Activated CD4-positive, alpha-beta memory T cell treated with anti-CD3 and anti-CD28 coated beads for 36 hours (primary cell): ENCODE measurements at regions not wholly inside any gene's neighbourhood (a gene's known extent, or its start where the extent isn't known, plus 50 kb on each side); places are given as distances from the start of the nearest gene placed in this dataset.

Experiments
- CTCF ChIA-PET: fragments of 350-600 bp; sonication (Branson Sonifier 250); formaldehyde crosslinking; loops from one replicate; lab custom pipeline; 2021; ENCODE audit warnings: antibody characterized with exemption, inconsistent platforms; lab: Charles Lee
- POLR2A ChIA-PET: fragments of 350-600 bp; sonication (Branson Sonifier 250); formaldehyde crosslinking; loops from one replicate; lab custom pipeline; 2021; ENCODE audit warnings: antibody characterized with exemption; lab: Charles Lee
- DNase-seq: peaks from one replicate; pipeline ENCODE4 v3.0.0-alpha.2; 2020
- H3K27ac Mint-ChIP-seq: one replicate; pipeline ENCODE4 v1.8.0; 2021; ENCODE audit warnings: mixed read lengths
- H3K27me3 Mint-ChIP-seq: one replicate; pipeline ENCODE4 v1.8.0; 2021; ENCODE audit warnings: mixed read lengths
- H3K36me3 Mint-ChIP-seq: one replicate; pipeline ENCODE4 v1.8.0; 2021; ENCODE audit warnings: mixed read lengths
- H3K4me1 Mint-ChIP-seq: one replicate; pipeline ENCODE4 v1.8.0; 2021; ENCODE audit warnings: low read depth, mixed read lengths
- H3K4me3 Mint-ChIP-seq: one replicate; pipeline ENCODE4 v1.8.0; 2021; ENCODE audit warnings: mild to moderate bottlenecking, mixed read lengths
- H3K9me3 Mint-ChIP-seq: one replicate; pipeline ENCODE4 v1.8.0; 2021; ENCODE audit warnings: mixed read lengths
- intact Hi-C: fragments of 100-400 bp; cut with micrococcal nuclease; formaldehyde crosslinking; loops from one replicate; pipeline ENCODE4 v1.15.1; 2023

DNA sequence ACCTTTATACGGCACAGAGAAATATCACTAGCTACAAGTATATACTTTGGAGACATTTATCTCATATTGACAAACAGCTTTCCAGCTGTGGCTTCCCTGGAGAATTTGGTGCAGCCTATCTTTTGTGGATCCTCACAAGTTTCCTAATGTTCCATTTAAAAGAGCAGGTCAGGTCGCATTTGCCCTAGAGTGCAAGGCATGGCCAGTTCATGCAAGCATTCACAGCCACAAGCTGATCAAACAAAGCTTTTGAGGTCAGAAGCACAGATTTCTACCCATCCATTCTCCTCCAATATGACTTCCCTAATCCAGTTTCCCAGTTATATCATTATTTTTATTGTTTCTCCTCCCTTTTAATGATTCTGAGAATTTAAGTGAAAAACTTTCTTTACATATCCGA, 1008.4 kb upstream of the AGA start:
- no peaks in the 10 kb centered on the region for H3K36me3 Mint-ChIP-seq
- no peak overlapping the region for H3K4me3 Mint-ChIP-seq
- H3K4me1 Mint-ChIP-seq: no peaks in the 10 kb centered on the region
- no peak overlapping the region for H3K27ac Mint-ChIP-seq
- ChIA-PET POLR2A (no interaction called here), CTCF (interaction anchor here (1.0 kb wide), 1 partner anchor 11 kb away, joined by 3 read pairs; no protein-coding TSS in a partner anchor)
- no peak for DNase-seq
- H3K9me3 Mint-ChIP-seq: peaks cover 4% of the 10 kb centered on the region
- intact Hi-C loops: no loop called here
- no peaks in the 10 kb centered on the region for H3K27me3 Mint-ChIP-seq

DNA sequence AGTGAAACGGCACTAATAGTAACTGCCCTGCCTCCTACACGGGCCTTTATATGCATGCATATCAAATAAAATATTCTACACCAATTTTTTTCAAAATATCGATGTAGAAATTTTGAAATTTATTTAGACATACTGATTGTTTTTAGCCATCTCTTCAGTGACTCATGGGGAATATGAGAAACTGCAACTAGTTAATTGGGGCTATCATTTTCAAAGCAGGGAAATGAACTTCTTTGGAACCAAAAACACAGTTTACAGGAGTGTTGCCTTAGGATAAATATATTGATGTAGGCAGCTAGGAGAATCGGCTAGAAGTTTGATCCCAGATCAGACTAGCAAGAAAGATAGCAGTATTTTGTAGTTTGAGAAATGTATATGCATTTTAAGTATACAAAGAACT, 1010.8 kb upstream of the AGA start:
- no peaks in the 10 kb centered on the region for H3K36me3 Mint-ChIP-seq
- intact Hi-C loops: no loop called here
- H3K4me3 Mint-ChIP-seq: no peak overlapping the region
- H3K27ac Mint-ChIP-seq: no peak overlapping the region
- DNase-seq: no peak
- peaks cover 2% of the 10 kb centered on the region for H3K9me3 Mint-ChIP-seq
- no peaks in the 10 kb centered on the region for H3K4me1 Mint-ChIP-seq
- POLR2A ChIA-PET: no interaction called here
- H3K27me3 Mint-ChIP-seq: no peaks in the 10 kb centered on the region
- CTCF ChIA-PET: no interaction called here

DNA sequence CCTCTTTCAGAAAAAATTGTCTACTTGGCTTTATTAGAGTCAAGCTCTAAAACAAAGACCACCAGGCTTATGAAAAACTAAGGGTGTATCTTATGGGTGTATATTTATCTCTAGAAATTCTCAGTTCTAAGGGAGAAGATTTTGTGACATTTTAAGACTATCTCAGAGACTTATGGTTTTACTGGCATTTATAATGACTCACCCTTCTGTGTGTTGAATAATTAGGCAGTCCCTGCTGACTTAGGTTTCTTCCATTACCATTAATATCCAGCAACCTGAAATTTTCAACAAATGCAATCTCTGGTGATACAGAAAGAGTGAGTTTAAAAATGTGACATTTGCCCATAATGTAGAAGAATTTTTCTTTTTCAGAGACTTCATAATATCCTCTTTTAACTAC, 1015.0 kb upstream of the AGA start:
- no peaks in the 10 kb centered on the region for H3K27me3 Mint-ChIP-seq
- CTCF ChIA-PET: no interaction called here
- intact Hi-C loops: no loop called here
- H3K4me3 Mint-ChIP-seq: no peak overlapping the region
- peaks cover 4% of the 10 kb centered on the region for H3K9me3 Mint-ChIP-seq
- no peaks in the 10 kb centered on the region for H3K4me1 Mint-ChIP-seq
- no peak overlapping the region for H3K27ac Mint-ChIP-seq
- H3K36me3 Mint-ChIP-seq: no peaks in the 10 kb centered on the region
- DNase-seq: no peak
- POLR2A ChIA-PET: no interaction called here

DNA sequence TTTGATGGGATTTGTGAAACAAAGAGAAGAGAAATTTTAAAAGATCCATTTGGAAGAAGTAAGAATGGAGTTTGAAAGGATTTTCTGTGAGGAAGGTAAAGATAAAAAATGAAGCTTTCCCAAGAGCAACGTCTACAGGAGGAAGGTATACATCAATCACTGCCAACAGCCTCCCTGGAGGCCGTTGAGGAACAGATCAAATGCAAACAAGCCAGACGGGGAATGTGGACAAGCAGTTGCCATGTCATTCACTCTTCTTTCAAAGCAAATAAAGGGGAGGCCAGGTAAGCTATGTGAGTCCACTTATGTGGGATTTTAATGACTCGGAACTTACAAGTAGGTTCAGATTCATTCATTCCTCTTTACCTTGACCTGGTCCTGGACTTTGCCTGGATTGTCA, 1020.5 kb upstream of the AGA start:
- no peaks in the 10 kb centered on the region for H3K4me1 Mint-ChIP-seq
- H3K9me3 Mint-ChIP-seq: peaks cover 4% of the 10 kb centered on the region
- POLR2A ChIA-PET: no interaction called here
- H3K27me3 Mint-ChIP-seq: no peaks in the 10 kb centered on the region
- no peak overlapping the region for H3K27ac Mint-ChIP-seq
- DNase-seq: no peak
- intact Hi-C loops: no loop called here
- H3K36me3 Mint-ChIP-seq: no peaks in the 10 kb centered on the region
- H3K4me3 Mint-ChIP-seq: no peak overlapping the region
- CTCF ChIA-PET: no interaction called here

DNA sequence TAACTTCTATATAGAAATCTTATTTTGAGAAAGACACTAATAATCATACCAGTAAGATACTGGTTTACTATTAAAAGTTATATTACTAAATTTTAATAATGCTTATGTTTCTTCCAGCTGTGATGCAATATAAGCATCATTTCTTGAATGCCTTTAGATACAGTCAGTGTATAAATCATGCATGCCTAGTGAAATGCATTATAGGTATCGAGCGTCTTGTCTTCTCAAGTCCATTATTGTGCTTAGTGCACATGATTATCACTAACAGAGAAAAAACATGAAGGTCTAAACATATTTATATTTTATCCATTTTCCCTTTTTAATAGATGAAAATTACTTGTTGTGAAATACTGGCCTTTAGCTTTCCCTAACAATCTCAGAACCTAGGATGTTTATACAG, 1021.5 kb upstream of the AGA start:
- H3K36me3 Mint-ChIP-seq: no peaks in the 10 kb centered on the region
- no peak overlapping the region for H3K4me3 Mint-ChIP-seq
- H3K4me1 Mint-ChIP-seq: no peaks in the 10 kb centered on the region
- no peaks in the 10 kb centered on the region for H3K27me3 Mint-ChIP-seq
- CTCF ChIA-PET: no interaction called here
- DNase-seq: no peak
- H3K27ac Mint-ChIP-seq: no peak overlapping the region
- intact Hi-C loops: no loop called here
- POLR2A ChIA-PET: no interaction called here
- peaks cover 7% of the 10 kb centered on the region for H3K9me3 Mint-ChIP-seq

DNA sequence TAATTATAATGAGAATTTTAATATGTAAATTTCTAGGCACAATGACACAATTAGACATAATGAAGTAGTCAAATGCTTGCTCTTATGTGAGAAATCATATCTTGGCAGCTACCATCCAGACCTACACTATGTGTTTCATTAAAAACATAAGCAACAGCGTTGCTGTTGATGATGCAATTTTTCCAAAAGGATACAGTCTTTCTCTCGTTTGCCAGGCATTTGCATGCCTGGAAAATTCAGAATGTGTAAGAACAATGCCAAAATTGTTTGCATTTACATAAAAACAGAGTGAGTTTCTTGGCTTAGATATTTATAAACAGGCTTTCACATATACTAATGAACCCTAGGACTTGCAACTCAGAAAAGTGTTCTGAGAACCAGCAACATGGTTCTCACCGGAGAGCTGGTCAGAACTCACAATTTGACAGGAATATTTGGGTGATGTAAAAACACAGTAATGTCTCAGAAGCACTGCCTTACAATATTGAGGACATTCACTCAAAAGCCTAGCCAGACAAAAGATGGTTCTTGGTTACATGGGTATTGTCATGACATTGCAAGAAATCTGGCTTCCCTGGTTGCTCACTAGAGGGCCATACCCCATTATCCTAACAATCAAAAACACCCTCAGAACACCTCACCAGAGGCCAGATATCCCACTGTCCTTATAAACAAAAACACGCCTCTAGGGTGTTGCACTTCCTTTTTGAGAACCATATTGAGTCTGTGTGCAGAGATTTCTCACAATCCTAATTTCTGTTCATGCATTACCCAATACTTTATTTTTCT, 1029.0 kb upstream of the AGA start:
- no peaks in the 10 kb centered on the region for H3K4me1 Mint-ChIP-seq
- no peak for DNase-seq
- CTCF ChIA-PET: no interaction called here
- POLR2A ChIA-PET: no interaction called here
- H3K4me3 Mint-ChIP-seq: no peak overlapping the region
- H3K36me3 Mint-ChIP-seq: no peaks in the 10 kb centered on the region
- H3K27ac Mint-ChIP-seq: no peak overlapping the region
- H3K9me3 Mint-ChIP-seq: peaks cover 8% of the 10 kb centered on the region
- H3K27me3 Mint-ChIP-seq: no peaks in the 10 kb centered on the region
- intact Hi-C loops: no loop called here

DNA sequence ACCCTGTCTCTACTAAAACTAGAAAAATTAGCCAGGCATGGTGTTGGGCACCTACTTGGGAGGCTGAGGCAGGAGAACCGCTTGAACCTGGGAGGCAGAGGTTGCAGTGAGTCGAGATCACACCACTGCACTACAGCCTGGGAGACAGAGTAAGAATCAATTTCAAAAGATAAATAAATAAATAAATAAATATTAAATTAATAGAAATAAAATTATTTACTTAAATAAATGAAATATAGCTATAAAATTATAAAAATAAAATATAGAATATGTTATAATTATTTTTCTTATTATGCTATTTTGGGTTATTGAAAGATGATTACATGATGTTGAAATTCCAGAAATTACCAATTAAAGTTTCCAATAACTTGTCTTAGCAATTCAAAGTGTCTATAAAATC, 1029.8 kb upstream of the AGA start:
- H3K9me3 Mint-ChIP-seq: peaks cover 8% of the 10 kb centered on the region
- intact Hi-C loops: no loop called here
- ChIA-PET POLR2A (no interaction called here), CTCF (no interaction called here)
- no peak overlapping the region for H3K27ac Mint-ChIP-seq
- no peak overlapping the region for H3K4me3 Mint-ChIP-seq
- no peaks in the 10 kb centered on the region for H3K36me3 Mint-ChIP-seq
- DNase-seq: no peak
- no peaks in the 10 kb centered on the region for H3K4me1 Mint-ChIP-seq
- no peaks in the 10 kb centered on the region for H3K27me3 Mint-ChIP-seq

DNA sequence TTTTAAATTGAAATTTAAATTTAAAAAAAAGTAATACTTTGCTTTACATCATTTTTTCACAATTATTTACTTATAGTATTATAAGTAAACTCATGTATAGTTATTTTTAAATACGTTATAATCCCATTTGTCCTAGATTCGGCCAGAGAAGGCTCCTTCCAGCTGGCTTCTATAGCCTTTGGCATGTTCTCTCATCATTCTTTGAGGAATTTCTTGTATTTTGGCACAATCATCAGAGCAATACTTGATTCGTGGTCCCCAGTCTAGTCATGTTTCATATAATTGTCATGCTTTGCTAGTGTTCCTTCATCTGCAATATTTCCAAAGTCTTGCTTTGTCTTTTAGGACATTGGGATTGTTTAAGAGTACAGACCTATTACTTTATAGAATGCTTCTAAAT, 1037.9 kb upstream of the AGA start:
- Mint-ChIP-seq H3K36me3 (no peaks in the 10 kb centered on the region), H3K27me3 (no peaks in the 10 kb centered on the region), H3K4me1 (no peaks in the 10 kb centered on the region), H3K4me3 (no peak overlapping the region), H3K9me3 (peaks cover 2% of the 10 kb centered on the region), H3K27ac (no peak overlapping the region)
- ChIA-PET CTCF (no interaction called here), POLR2A (no interaction called here)
- intact Hi-C loops: no loop called here
- no peak for DNase-seq

DNA sequence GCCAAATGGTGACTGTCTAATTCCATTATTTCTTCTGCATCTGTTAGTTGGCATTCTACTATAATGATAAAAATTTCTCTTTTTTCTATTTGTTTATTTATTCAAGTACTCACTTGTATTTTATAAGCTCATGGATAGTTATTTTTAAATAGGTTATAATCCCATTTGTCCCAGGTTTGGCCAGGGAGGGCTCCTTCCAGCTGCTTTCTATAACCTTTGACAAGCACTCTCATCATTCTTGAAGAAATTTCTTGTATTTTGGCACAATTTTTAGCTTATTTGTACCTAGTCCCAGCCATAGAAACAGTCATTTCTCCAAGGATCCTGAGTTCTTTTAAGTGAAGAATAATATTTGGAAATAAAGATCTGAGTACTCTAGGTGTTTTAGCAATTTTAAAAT, 1038.6 kb upstream of the AGA start:
- Mint-ChIP-seq H3K4me3 (no peak overlapping the region), H3K36me3 (no peaks in the 10 kb centered on the region), H3K27me3 (no peaks in the 10 kb centered on the region), H3K9me3 (peaks cover 2% of the 10 kb centered on the region), H3K4me1 (no peaks in the 10 kb centered on the region), H3K27ac (no peak overlapping the region)
- intact Hi-C loops: no loop called here
- CTCF ChIA-PET: no interaction called here
- POLR2A ChIA-PET: no interaction called here
- DNase-seq: no peak

DNA sequence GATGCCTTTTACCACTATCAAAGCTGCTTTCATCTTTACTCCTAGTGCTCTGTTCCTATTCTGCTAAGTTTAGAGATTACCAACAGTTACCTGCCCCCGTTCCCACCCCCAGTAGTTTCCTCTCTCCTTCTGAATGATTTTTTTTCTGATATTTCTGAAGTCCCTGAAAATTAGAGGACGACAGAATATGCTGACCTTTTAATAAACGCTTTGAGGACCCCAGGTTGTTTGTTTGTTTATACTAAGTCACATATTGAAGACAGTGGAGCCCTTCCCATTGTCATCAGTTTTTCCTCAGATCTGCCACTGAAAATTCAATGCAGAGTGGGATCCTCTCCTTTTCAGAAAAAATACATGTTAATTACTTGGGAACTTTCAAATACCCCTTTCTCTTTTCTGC, 1039.3 kb upstream of the AGA start:
- no peak overlapping the region for H3K4me3 Mint-ChIP-seq
- CTCF ChIA-PET: no interaction called here
- no peak overlapping the region for H3K27ac Mint-ChIP-seq
- H3K27me3 Mint-ChIP-seq: no peaks in the 10 kb centered on the region
- DNase-seq: no peak
- H3K4me1 Mint-ChIP-seq: no peaks in the 10 kb centered on the region
- intact Hi-C loops: no loop called here
- H3K9me3 Mint-ChIP-seq: peaks cover 2% of the 10 kb centered on the region
- H3K36me3 Mint-ChIP-seq: no peaks in the 10 kb centered on the region
- POLR2A ChIA-PET: no interaction called here

DNA sequence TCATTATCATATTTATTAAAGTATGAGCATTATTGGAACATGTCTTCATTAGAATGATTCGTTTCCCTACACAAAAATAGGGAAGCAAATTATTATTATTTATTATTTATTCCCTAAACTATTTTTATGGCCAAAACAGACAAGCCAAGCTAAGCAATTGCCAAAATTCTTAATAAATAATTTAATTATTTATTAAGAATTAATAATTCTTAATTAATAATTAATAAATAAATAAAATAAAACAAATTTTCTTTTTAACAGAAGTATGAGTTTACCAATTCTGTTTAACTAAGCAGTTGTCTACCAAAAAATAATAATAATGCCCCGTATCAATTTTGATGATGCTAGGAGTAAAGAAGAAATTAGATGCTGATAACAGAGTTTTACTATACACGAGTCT, 1080.8 kb upstream of the AGA start:
- POLR2A ChIA-PET: no interaction called here
- DNase-seq: no peak
- no peaks in the 10 kb centered on the region for H3K27me3 Mint-ChIP-seq
- intact Hi-C loops: no loop called here
- H3K9me3 Mint-ChIP-seq: peaks cover 2% of the 10 kb centered on the region
- CTCF ChIA-PET: no interaction called here
- H3K4me3 Mint-ChIP-seq: no peak overlapping the region
- H3K27ac Mint-ChIP-seq: no peak overlapping the region
- H3K4me1 Mint-ChIP-seq: no peaks in the 10 kb centered on the region
- no peaks in the 10 kb centered on the region for H3K36me3 Mint-ChIP-seq

DNA sequence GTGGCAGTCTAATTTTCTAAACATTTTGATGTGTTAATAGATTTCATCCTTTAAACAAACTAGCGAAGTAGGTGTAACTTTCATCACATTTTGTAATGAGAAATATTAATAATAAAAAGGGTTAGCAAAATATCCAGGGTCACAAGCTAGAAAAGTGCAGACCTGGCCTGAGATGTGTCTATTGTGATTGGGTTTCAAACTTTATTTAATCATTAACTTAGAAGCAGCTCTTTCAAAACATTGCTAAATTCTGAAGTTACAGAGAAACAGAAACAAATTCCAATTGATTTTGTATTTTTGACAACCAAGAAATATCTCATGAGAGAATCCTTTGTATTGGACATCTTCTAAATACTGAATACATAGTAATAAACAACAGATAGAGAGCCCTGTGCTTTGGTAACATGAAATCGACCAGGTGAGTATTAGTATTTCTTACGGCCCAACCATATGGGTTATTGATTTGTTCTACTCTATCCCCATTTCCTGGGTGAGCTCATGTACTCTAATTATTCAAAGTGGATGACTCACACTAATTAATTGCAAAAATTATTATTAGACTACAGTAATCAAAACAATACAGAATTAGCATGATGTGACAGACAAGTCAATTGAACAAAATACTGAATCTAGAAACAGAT, 1093.8 kb upstream of the AGA start:
- ChIA-PET POLR2A (no interaction called here), CTCF (no interaction called here)
- H3K27ac Mint-ChIP-seq: no peak overlapping the region
- no peaks in the 10 kb centered on the region for H3K36me3 Mint-ChIP-seq
- no peaks in the 10 kb centered on the region for H3K27me3 Mint-ChIP-seq
- intact Hi-C loops: no loop called here
- no peak for DNase-seq
- peaks cover 18% of the 10 kb centered on the region for H3K9me3 Mint-ChIP-seq
- no peak overlapping the region for H3K4me3 Mint-ChIP-seq
- no peaks in the 10 kb centered on the region for H3K4me1 Mint-ChIP-seq

DNA sequence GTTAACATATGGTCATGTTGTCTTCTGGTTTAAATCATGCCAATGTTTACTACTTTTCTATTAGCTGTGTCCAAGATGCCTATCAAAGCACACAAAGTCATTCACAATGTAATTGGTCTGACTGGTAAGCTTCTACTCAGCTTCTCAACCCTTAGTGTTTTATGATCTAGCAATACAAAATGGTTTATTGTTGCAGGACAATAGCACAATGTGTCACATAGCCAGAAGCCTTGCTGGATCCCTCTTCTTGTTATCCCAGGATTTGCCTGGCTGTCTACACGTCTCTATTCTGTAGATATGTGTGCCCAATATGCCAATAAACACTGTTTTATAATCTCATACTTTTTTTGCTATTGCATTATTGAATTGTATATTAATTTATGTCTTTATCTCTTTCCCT, 1111.0 kb upstream of the AGA start:
- ChIA-PET POLR2A (no interaction called here), CTCF (no interaction called here)
- intact Hi-C loops: no loop called here
- Mint-ChIP-seq H3K36me3 (no peaks in the 10 kb centered on the region), H3K27ac (no peak overlapping the region), H3K4me1 (no peaks in the 10 kb centered on the region), H3K27me3 (no peaks in the 10 kb centered on the region), H3K4me3 (no peak overlapping the region), H3K9me3 (peaks cover 3% of the 10 kb centered on the region)
- DNase-seq: no peak
